ENCODE measurements at regions not wholly inside any gene's neighbourhood (a gene's known extent, or its start where the extent isn't known, plus 50 kb on each side); places are given as distances from the start of the nearest gene placed in this dataset.
A peak's percentile ranks its signal among the peaks of the same experiment; 100 is the strongest.

DNA sequence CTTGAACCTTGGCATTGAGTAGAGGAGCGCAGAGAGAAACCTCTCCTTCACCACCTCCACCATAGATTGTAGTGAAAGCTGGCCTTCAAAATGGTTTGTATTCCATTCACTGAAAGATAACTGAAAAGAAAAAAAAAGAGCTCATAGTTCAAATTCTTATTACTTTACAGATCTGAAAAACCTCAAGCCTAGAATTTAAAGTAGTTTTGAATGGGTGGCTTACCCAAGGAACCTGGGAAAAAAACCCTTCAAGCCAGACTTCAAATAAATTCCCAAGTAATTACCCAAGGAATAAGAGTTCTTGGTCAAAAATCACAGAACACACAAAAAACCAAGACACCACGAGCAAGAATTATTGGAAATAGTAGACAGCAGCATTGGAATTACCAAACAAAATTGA is 83.6 kb upstream of the TMEM33 start:
- DNase-seq (ENCODE audit: low read depth) (no peak), FAIRE-seq (no peak)
- H3K36me3 ChIP-seq (ENCODE audit: control insufficient read depth, insufficient read depth, low read length) = no peaks in the 10 kb centered on the region
- H3K27me3 ChIP-seq (ENCODE audit: control insufficient read depth, insufficient read depth, low read length) = peaks cover 2% of the 10 kb centered on the region
- TF ChIP-seq, protein P1, sequence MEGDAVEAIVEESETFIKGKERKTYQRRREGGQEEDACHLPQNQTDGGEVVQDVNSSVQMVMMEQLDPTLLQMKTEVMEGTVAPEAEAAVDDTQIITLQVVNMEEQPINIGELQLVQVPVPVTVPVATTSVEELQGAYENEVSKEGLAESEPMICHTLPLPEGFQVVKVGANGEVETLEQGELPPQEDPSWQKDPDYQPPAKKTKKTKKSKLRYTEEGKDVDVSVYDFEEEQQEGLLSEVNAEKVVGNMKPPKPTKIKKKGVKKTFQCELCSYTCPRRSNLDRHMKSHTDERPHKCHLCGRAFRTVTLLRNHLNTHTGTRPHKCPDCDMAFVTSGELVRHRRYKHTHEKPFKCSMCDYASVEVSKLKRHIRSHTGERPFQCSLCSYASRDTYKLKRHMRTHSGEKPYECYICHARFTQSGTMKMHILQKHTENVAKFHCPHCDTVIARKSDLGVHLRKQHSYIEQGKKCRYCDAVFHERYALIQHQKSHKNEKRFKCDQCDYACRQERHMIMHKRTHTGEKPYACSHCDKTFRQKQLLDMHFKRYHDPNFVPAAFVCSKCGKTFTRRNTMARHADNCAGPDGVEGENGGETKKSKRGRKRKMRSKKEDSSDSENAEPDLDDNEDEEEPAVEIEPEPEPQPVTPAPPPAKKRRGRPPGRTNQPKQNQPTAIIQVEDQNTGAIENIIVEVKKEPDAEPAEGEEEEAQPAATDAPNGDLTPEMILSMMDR (IDR thresholded peaks at IDR 0.05; ENCODE audit: insufficient read depth, low read length, severe bottlenecking) = no peak
- H3K4me3 ChIP-seq (ENCODE audit: low read depth, low read length) = no peak overlapping the region

GRCh38 chr4:41844327-41844726 is 90.9 kb upstream of the TMEM33 start:
- no peaks in the 10 kb centered on the region for H3K36me3 ChIP-seq (ENCODE audit: control insufficient read depth, insufficient read depth, low read length)
- no peak overlapping the region for H3K4me3 ChIP-seq (ENCODE audit: low read depth, low read length)
- DNase-seq (ENCODE audit: low read depth) (peak; percentile 12), FAIRE-seq (no peak)
- TF ChIP-seq, protein P1 (IDR thresholded peaks at IDR 0.05; ENCODE audit: insufficient read depth, low read length, severe bottlenecking) = no peak
- H3K27me3 ChIP-seq (ENCODE audit: control insufficient read depth, insufficient read depth, low read length) = peaks cover 3% of the 10 kb centered on the region

- Histone ChIP-seq H3K27me3 (ENCODE audit: control insufficient read depth, insufficient read depth, low read length) (peaks cover 1% of the 10 kb centered on the region), H3K4me3 (ENCODE audit: low read depth, low read length) (no peak overlapping the region), H3K36me3 (ENCODE audit: control insufficient read depth, insufficient read depth, low read length) (no peaks in the 10 kb centered on the region)
- TF ChIP-seq, protein P1 (IDR thresholded peaks at IDR 0.05; ENCODE audit: insufficient read depth, low read length, severe bottlenecking) = no peak
- FAIRE-seq = peak; percentile 40
- peak; percentile 77 for DNase-seq (ENCODE audit: low read depth)
These were observed 91.7 kb upstream of the PHOX2B start for GRCh38 chr4:41839916-41840854.

DNA sequence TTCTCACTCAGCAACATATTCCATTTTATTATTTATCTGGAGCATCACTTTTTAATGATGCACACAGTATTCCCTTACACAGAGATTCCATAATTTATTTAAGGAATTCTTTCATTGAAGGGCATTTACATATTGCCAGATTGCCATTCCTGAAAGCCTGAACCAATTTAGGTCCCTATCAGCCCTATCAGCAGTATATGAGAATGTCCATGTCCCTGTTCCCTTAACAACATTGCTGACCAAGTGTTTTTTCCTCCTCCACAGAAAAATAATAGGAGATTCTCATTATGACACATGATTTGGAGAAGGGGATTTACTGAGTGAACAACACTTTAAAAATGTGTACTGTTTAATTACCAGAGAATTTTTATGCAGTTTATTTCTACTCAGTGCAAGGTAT is 90.1 kb upstream of the PHOX2B start:
- Histone ChIP-seq H3K4me3 (ENCODE audit: low read depth, low read length) (no peak overlapping the region), H3K36me3 (ENCODE audit: control insufficient read depth, insufficient read depth, low read length) (no peaks in the 10 kb centered on the region), H3K27me3 (ENCODE audit: control insufficient read depth, insufficient read depth, low read length) (no peaks in the 10 kb centered on the region)
- DNase-seq (ENCODE audit: low read depth) (no peak), FAIRE-seq (no peak)
- TF ChIP-seq, protein P1 (IDR thresholded peaks at IDR 0.05; ENCODE audit: insufficient read depth, low read length, severe bottlenecking) = no peak

DNA sequence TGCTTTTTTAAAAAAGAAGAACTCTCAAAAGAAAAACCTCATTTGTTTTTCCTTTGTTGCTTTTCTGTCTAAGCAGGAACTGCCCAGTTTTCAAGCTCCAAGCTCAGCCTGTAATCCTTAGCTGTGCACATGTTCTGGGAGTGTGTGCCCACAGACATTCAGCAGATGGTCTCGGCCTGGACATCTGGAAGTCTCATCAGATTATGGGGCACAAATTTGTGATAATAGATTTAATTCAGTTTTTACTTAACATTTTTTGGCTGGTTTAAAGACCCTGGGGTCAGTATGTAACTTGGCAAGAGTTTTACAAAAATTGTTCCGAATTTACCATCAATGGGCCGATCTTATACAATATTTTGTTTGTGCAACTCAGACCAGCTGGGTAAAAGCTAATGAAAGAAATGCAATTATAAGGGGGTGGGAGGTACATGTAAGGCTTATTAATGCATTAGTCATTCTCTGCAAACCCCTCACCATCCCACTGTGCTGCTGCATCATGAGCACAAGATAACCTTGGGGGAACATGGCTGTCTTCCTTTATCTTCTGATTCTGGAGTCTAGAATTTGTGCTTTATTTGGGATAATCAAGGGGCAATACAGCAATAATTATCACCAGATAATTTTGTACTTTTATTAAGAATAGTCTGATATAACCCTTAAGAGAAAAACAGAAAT is 86.9 kb upstream of the PHOX2B start:
- Histone ChIP-seq H3K36me3 (ENCODE audit: control insufficient read depth, insufficient read depth, low read length) (no peaks in the 10 kb centered on the region), H3K4me3 (ENCODE audit: low read depth, low read length) (no peak overlapping the region), H3K27me3 (ENCODE audit: control insufficient read depth, insufficient read depth, low read length) (no peaks in the 10 kb centered on the region)
- no peak for FAIRE-seq
- DNase-seq (ENCODE audit: low read depth) = no peak
- TF ChIP-seq, protein P1 (IDR thresholded peaks at IDR 0.05; ENCODE audit: insufficient read depth, low read length, severe bottlenecking) = no peak
